CD4-positive, alpha-beta T cell treated with Interleukin-6 for 4 hours (primary cell): ENCODE measurements at regions not wholly inside any gene's neighbourhood (a gene's known extent, or its start where the extent isn't known, plus 50 kb on each side); places are given as distances from the start of the nearest gene placed in this dataset.
"Not testable (repeated sequence)": the region's sequence is repeated elsewhere in the genome, so short reads cannot be mapped to it uniquely, and the experiment has no call there.

Experiments
- DNase-seq: peaks from one replicate; pipeline ENCODE4 v3.0.0-alpha.2; 2020; ENCODE audit warnings: mixed read lengths

GRCh38 chr18:39455285-39455684, 1889.7 kb upstream of the CELF4 start:
- no peak for DNase-seq

GRCh38 chr18:39454866-39455265, 1889.3 kb upstream of the CELF4 start:
- DNase-seq, result no peak

GRCh38 chr18:39453882-39454281, 1888.3 kb upstream of the CELF4 start:
- no peak for DNase-seq

GRCh38 chr18:39453356-39453755, 1887.8 kb upstream of the CELF4 start:
- no peak for DNase-seq

- no peak for DNase-seq
Measured at GRCh38 chr18:39450958-39451357, 1885.4 kb upstream of the CELF4 start.

- DNase-seq, result no peak
Measured at GRCh38 chr18:39449566-39449965, 1884.0 kb upstream of the CELF4 start.

- no peak for DNase-seq
Measured at GRCh38 chr18:39448942-39449341, 1883.3 kb upstream of the CELF4 start.

- not testable (repeated sequence) for DNase-seq
Measured at GRCh38 chr18:39444957-39445356, 1879.4 kb upstream of the CELF4 start.

GRCh38 chr18:39441648-39442047, 1876.0 kb upstream of the CELF4 start:
- DNase-seq, result no peak

- DNase-seq, result no peak
Measured at GRCh38 chr18:39435996-39436395, 1870.4 kb upstream of the CELF4 start.

- DNase-seq, result no peak
Measured at GRCh38 chr18:39435209-39435608, 1869.6 kb upstream of the CELF4 start.

- no peak for DNase-seq
Measured at GRCh38 chr18:39434223-39434920, 1868.8 kb upstream of the CELF4 start.

GRCh38 chr18:39425172-39425850, 1859.7 kb upstream of the CELF4 start:
- no peak for DNase-seq

GRCh38 chr18:39424261-39424660, 1858.7 kb upstream of the CELF4 start:
- DNase-seq, result no peak

- no peak for DNase-seq
Measured at GRCh38 chr18:39421276-39421675, 1855.7 kb upstream of the CELF4 start.

GRCh38 chr18:39419315-39419714, 1853.7 kb upstream of the CELF4 start:
- DNase-seq, result no peak

GRCh38 chr18:39415471-39415870, 1849.9 kb upstream of the CELF4 start:
- no peak for DNase-seq

GRCh38 chr18:39414009-39414700, 1848.6 kb upstream of the CELF4 start:
- no peak for DNase-seq

- no peak for DNase-seq
Measured at GRCh38 chr18:39406941-39407340, 1841.3 kb upstream of the CELF4 start.

- DNase-seq, result no peak
Measured at GRCh38 chr18:39403121-39403520, 1837.5 kb upstream of the CELF4 start.

- DNase-seq, result no peak
Measured at GRCh38 chr18:39399662-39400061, 1834.1 kb upstream of the CELF4 start.

GRCh38 chr18:39396168-39396567, 1830.6 kb upstream of the CELF4 start:
- DNase-seq, result no peak

- DNase-seq, result no peak
Measured at GRCh38 chr18:39389800-39390379, 1824.3 kb upstream of the CELF4 start.

- DNase-seq, result no peak
Measured at GRCh38 chr18:39380866-39381265, 1815.3 kb upstream of the CELF4 start.
